GM18511 (cell line): ENCODE measurements at regions not wholly inside any gene's neighbourhood (a gene's known extent, or its start where the extent isn't known, plus 50 kb on each side); places are given as distances from the start of the nearest gene placed in this dataset.
"Not testable (repeated sequence)": the region's sequence is repeated elsewhere in the genome, so short reads cannot be mapped to it uniquely, and the experiment has no call there.

Experiments used
- ATAC-seq: cut with Tn5 transposase; IDR thresholded peaks from one replicate; pipeline ENCODE4 v1.9.1; 2021; ENCODE audit warnings: mild to moderate bottlenecking, moderate library complexity; ENCODE audit not compliant: unreplicated experiment

DNA sequence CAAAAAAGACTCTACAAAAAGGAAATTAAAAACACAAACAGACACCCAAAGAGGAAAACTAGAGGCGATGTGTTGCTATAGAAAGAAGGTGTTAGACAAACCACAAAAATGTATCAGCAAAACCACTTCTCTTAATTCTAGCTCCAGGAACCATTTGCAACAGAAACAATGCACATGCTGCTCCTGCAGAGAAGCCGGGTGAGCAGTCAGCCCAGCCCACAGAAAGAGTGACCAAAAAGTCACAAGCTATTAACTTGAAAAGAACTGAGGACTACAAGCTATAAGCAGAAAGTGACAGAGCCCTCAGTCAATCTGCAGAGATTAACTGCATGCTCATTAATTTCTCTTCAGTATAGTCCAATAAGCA, 96.2 kb upstream of the KLHL13 start:
- peak; percentile 80 for ATAC-seq

DNA sequence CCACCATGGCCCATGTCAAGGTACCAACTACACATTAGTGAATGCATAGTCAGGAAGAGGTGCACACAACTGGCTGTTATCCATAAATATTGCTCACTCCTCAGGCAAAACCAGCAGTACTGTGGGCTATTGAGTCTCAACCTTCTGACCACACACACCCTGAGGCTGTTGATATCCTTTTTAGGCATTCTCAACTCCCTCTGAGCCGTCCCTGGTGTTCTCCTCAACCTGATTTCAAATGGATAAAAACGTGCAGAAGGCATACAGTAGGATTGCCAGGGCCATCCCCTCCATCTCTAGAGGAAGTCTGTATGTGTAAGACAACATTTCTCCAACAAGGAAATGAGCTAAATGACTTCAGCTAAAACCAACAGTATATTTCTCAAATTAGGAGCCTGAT, 98.7 kb upstream of the KLHL13 start:
- no peak for ATAC-seq

DNA sequence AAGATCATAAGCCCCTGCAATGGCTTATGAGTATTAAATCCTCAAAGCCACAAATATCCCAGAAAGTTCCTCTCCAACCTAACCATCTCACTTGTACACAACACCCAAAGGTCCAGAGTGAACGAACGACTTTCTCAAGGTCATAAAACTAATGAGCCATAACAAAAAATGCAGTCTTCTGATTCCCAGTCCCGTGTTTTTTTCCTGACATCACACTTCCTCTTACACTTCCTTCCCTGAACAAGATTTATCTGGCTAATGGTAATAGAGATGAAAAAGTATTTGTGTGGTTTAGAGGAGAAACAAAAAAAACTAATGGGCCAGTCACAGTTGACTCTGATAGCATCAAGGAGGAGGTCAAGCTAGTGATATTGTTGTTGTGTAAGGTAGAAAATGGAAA, 99.5 kb upstream of the KLHL13 start:
- no peak for ATAC-seq

DNA sequence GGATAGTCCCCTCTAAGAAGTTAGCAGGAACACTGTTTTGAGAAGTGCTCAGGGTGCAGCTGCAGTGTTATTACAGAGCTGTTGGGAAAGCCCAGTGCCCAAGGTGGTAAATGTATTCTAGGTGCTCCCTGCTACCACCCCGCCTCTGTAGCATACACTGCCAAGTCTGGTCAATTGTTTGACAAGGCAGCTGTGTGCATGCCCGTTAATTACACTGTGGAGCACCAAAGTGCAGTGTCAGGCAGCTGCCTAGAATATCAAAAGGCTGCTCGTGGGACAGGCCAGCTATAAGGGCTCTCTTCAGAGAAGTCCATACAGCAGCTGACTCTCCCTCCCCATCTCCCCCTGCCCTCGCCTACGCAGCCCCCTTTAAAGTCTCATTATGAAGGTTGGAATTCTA, 99.9 kb upstream of the KLHL13 start:
- ATAC-seq = no peak

DNA sequence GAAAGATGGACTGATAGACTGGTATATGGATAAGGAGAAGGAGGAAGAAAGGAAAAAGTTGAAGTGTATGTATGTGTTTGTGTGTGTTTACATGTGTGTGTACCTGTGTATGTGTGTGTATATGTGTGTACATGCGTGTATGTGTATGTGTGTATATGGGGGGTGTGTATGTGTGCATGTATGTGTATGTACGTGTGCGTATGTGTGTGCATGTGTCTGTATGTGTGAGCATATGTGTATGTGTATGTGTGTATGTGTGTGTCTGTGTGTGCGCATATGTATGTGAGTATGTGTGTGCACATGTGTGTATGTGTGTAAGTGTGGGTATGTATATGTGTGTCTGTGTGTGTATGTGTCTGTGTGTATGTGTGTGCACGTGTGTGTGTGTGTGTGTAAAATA, 101.5 kb upstream of the KLHL13 start:
- ATAC-seq = no peak

DNA sequence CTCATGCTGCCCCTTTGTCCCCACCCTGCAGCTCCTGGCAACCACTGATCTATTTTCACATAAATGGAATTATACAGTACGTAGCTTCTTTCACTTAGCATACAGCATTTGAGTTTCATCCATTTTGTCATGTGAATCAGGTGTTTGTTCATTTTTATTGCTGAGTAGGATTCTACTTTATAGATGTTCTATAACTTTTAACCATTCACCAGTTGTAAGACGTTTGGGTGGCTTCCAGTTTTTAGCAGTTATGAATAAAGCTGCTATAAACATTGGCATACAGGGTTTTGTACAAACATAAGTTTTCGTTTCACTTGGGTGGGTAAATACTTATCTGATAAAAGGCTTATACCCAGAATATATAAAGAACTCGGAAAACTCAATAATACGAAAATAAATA, 102.3 kb upstream of the KLHL13 start:
- no peak for ATAC-seq

DNA sequence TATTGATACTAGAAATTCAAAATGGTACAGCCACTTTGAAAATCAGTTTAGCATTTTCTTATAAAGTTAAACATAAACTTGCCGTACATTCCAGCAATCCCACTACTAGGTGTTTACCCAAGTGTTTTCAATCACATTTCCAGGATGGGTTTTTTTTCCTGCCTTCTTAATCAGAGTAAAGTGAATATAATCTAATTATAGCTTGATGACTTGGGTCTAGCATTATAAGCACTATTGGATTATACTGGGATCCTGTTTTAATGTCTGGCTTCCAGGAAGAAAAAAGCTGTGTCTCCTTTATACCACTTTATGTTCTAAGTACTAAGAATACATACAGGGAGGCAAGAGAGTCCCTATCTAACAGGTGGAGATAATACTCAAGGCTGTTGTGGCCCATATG, 103.3 kb upstream of the KLHL13 start:
- no peak for ATAC-seq

DNA sequence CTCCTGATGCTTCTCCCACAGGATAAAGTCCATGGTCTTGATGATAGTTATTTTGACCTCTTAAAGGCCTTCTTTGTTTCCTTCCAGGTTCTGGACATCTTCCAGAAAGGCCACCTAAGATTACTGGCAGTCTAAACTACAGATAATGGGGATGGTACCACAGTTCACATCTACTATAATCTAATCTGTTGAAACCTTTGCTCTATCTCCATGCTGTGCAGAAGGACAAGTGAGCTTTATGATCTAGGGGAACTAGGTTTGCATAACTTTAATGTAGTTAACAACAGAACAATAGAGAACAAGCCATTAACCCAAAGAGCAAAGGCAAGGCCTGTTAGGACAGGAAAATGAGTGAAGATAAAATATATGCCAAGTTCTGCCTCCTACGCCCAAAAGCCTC, 103.9 kb upstream of the KLHL13 start:
- ATAC-seq = no peak

DNA sequence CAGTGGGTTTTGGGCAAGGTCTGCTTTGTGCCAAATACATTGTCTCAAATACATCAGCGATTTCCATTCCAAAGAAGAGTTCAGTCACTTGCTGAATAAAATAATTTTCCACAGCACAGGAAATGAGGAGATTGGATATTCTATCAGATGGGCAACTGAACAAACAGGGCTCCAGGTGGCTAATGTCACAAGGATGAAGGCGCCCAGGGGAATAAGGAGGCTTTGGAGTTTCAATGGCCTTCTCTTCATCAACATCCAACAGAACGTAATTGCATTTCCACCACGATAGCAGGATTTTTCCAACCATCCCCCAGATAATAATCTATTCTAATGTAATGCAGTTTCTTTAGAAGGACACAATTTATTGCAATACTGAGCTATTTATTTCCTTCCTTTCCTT, 104.7 kb upstream of the KLHL13 start:
- ATAC-seq = no peak

DNA sequence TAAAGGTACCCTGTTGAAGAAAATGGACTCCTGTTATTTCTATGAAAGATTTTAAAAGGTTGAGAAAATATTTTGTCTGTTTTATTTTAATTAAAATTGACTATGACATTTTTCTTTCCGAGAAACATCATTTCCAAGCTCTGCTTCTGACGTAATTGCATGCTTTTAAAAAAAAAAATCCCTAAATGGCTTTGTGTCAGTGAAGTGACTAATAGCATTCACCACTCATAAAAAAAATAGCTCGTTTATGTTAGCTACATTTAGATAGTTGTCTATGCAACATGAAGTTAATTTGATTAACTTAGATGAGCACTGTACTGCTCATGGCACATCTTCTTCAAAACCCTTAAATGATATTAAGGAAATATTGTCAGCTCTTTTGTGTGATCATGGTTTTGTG, 105.1 kb upstream of the KLHL13 start:
- no peak for ATAC-seq

DNA sequence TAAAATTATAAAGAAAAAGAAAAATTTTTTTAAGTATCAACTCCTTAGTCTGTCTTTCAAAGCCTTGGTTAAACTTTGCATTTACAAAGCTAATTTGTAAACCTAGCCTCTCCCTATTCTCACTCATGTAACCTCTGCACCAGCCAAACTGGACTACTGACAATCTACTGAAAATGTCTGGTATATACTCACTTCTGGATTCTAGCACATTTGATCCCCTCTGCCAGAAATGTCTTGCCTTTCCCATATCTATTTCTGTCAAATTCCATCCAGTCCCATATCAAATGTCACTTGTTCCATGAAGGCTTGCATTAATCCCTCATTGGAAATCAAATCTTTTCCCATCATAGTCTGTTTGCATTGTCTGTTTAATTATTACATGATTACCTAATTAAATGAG, 105.8 kb upstream of the KLHL13 start:
- no peak for ATAC-seq

DNA sequence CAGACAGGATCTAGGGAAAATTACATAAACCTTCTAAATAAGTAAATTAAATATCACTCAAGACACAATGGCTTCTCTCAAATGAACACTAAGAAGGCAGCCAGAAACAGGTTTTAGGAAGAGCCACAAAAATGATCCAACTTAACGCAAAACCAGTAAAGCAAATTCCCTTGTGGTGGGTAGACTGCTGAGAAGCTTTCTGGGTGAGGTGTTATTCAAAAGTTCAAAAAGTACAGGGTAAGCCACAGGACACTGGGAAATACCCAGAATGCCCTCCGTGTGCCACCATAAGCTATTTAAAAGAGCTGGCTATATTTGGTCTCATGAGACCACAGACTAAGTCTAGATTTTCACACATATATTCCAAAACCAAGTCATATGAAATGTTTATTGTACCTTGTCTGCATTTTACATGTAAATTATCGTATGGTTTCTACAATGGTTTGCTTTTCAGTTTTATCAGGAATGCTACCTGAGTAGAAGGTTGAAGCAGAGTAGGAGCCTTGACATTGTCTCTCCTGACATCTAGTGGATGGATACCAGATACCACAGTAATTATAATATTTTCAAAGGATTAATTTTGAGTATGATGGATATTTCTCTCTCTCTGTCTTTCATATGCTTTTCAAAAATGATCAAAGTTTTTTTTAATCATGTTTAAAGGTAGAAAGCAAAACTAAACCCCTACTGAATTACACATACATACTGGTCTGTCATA, 109.3 kb upstream of the KLHL13 start:
- peak; percentile 84 for ATAC-seq

DNA sequence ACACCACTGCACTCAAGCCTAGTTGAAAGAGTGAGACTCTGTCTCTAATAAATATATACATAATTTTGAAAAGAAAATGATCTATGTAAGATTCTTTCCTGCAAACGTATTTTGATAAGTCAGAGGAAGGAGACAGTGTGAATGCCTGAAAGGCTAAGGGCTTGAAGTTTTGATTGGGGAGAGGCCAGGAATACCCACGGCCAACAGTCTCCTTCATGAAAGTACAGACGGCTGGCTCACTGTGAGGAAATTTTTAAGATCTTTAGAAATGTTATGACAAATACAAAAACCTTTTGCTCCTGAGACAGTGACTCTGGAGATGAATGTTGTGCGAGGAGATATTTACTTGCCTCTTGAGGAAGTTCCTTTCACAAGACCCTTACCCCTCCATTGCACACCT, 111.4 kb upstream of the KLHL13 start:
- ATAC-seq = no peak

DNA sequence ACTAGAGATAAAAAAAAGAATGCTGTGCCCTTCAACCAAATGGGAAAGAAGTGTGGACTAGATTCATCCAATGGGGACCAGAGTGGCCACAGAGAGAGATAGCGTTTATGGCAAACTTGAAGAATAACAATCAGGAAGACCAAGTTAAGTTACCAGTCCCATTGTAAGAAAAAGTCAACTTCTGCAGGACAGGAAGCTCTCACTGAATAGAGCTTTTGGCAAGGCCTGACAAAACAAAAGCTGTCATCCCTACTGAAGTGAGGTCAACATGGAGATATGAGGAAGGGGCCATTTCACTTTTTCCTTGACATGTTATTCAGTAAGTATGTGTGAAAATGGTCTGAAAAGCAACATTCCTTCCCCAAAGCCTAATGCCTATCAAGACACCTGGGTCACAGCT, 111.8 kb upstream of the KLHL13 start:
- ATAC-seq = no peak

DNA sequence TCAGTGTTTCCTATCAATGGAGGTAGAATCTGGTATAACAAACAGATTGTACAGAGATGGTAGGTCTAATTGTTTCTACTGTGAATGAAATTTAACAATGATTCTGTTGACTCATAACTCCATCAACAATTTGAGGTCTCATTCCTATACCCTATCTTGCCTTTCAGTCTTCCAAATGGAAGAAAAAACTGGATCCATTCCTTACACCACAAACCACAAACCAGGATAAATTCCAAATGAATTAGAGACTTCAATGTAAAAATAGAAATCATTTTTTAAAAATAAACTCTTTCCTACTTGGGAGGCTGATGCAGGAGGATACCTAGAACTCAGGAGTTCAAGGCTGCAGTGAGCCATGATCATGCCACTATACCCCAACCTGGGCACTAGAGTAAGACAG, 114.4 kb upstream of the WDR44 start:
- no peak for ATAC-seq

DNA sequence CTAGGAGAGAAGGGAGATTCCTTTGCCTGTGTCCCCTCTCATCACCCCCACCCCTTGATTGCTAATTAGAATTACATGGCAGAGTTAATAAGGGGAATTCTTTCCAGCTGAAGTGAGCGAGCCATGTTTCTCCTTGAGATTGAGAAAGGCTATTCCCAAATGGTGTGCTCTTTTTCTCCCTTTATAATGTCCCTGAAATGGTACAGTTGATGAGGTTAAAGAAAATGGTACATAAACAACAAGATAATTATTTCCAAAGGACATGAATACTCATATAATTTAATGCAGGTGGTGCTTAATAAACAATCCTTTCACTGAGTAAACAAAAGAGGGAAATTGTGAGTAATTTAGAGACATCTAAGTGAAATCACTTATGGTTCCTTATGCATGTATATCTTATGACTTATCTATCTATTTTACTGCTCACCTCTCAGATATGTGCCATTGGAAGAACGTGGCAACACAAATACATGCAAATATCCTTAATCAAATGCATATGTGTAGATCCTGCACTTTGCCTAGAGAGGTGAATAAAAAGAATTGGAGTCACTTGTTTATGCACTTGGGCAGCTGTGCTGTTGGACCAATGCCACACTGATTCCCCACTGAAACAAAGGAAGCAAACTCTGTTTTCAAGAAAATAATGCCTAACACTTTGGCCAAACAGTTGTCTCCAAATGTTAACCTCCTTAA, 106.6 kb upstream of the WDR44 start:
- ATAC-seq = no peak

DNA sequence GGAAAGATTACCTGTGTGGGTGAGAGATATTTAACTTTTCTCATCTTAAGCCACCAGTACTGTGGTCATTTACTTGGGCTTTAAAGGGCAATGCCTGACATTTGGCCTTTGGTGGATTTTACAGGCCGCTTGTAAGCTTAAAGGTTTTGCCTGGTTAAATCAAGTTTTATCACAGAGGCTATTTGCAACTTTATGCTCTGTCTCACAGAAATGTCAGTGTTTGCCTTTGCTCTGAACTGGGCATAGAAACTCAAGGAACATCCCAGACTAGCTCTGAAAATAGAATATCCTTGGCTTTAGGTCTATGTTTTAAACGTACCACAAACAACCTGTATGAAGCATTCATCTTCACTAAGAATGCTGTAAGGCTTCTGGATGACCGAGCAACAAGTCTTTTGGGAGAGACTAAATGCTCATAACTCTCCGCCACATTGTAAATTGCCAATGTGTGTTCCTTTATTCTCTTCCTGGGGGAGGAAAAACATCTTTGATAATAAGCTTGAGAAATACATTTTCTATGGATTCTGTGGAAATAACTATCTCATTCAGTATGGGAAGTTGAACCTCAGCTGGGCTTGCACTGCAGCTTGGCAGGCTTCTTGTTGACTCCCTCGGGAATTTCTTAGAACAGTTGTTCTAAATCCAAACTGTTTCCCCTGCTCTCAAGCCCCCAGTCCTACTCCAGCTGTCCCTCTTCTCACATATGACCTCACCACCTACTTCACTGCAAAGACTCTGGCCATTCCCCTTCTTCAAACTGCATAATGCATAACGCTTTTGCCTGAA, 105.8 kb upstream of the WDR44 start:
- no peak for ATAC-seq

DNA sequence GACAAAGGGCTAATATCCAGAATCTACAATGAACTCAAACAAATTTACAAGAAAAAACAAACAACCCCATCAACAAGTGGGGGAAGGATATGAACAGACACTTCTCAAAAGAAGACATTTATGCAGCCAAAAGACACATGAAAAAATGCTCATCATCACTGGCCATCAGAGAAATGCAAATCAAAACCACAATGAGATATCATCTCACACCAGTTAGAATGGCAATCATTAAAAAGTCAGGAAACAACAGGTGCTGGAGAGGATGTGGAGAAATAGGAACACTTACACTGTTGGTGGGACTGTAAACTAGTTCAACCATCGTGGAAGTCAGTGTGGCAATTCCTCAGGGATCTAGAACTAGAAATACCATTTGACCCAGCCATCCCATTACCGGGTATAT, 98.9 kb upstream of the WDR44 start:
- not testable (repeated sequence) for ATAC-seq

DNA sequence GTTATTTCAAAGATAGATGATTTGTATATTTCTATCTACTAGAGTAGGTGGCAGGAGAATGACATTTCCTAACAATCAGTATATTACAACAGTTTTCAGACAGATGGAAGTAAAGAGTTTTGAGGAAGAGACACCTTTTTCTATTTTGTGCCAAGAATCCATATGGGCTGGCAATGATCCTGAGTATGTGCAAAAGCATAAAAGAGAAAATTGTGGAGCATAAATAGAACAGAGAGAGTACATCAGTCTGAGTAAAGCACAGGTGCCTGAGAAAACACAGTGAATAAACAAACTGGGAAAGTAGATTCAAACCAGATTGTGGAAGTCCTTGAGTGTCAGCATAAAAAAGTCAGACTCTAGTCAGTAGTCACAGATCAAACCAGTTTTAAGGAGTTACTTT, 96.8 kb upstream of the WDR44 start:
- ATAC-seq = no peak

DNA sequence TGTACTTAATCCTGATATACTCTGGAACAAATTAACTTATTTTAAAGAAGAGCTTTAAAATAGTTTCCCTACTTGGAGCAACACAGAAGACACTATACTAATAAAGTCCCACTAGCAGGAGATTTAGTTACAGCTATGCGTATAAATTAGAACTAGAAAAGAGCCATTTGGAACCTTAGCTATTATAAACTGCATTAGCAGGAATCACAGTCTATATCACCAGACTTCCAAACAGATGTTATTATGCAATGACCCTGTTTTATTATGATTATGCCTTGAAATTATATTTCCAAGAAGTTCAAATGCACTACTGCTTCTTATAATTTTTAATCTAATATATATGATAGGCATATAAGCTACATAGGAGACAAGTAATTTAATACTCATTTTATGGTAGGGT, 95.5 kb upstream of the WDR44 start:
- ATAC-seq = no peak

DNA sequence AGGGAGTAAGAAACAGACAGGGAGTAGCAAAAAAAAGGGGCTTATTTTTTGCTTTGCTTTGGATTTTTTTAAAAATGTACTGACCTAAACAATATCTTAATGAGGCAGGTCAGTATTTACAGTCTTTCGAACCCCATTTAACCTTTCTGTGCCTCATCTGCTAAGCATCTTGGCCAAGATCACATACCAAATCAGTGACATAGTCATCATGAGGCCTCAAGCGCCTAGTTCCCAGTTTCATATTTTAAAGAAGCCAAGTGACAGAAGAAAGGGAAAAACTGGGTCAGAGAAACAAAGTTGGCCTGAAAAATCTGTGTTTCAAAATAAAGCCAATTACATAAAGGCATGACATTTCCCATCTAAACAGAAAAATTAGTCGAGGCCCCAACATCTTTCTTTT, 94.6 kb upstream of the WDR44 start:
- no peak for ATAC-seq

DNA sequence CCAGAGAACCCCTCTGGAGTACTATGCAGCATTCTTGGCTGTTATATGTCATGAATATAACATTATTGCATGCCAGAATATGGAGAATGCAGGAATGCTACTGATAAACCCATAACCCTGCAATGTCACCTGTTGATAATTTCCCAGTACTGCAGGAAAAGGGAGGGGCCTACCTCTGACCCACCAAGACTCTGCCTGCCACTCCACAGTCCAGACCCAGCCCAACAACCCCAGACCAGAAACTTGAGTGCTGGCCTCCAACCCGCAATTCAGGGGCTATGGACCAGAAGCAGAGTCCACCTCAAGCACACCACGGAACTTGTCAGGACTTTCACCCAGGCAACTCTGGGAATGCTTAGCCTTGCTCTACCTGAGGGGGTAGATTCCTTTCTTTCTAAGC, 92.9 kb upstream of the WDR44 start:
- no peak for ATAC-seq
